ENCODE measurements at regions not wholly inside any gene's neighbourhood (a gene's known extent, or its start where the extent isn't known, plus 50 kb on each side); places are given as distances from the start of the nearest gene placed in this dataset.
"Not testable (repeated sequence)": the region's sequence is repeated elsewhere in the genome, so short reads cannot be mapped to it uniquely, and the experiment has no call there.

GRCh38 chr6:166877906-166878305 lies 78.4 kb downstream of the RNASET2 start:
- DNase-seq, result peak; percentile 54

GRCh38 chr6:166877349-166877748 lies 79.0 kb downstream of the RNASET2 start:
- DNase-seq, result no peak

GRCh38 chr6:166872531-166873009 lies 83.8 kb downstream of the RNASET2 start:
- DNase-seq, result no peak

GRCh38 chr6:166870602-166871208 lies 85.6 kb downstream of the RNASET2 start:
- DNase-seq, result no peak

GRCh38 chr6:166866839-166867637 lies 89.3 kb downstream of the RNASET2 start:
- no peak for DNase-seq

GRCh38 chr6:166864333-166864732 lies 92.0 kb downstream of the RNASET2 start:
- no peak for DNase-seq

GRCh38 chr6:166862978-166863530 lies 93.3 kb downstream of the RNASET2 start:
- no peak for DNase-seq

- DNase-seq, result peak; percentile 9
Measured at GRCh38 chr6:166862287-166862977, 93.9 kb downstream of the RNASET2 start.

GRCh38 chr6:166861961-166862286 lies 94.4 kb downstream of the RNASET2 start:
- DNase-seq, result no peak

GRCh38 chr6:166861304-166861703 lies 95.0 kb downstream of the RNASET2 start:
- no peak for DNase-seq

GRCh38 chr6:166860392-166860791 lies 96.0 kb downstream of the RNASET2 start:
- no peak for DNase-seq

GRCh38 chr6:166855416-166855815 lies 100.9 kb downstream of the RNASET2 start:
- DNase-seq, result no peak

- no peak for DNase-seq
Measured at GRCh38 chr6:166853371-166854325, 102.7 kb downstream of the RNASET2 start.

- no peak for DNase-seq
Measured at GRCh38 chr6:166852451-166852975, 103.8 kb downstream of the RNASET2 start.

GRCh38 chr6:166851911-166852310 lies 104.4 kb downstream of the RNASET2 start:
- DNase-seq, result no peak

GRCh38 chr6:166851426-166851825 lies 104.9 kb downstream of the RNASET2 start:
- no peak for DNase-seq

- no peak for DNase-seq
Measured at GRCh38 chr6:166850677-166851076, 105.7 kb downstream of the RNASET2 start.

- peak; percentile 67 for DNase-seq
Measured at GRCh38 chr6:166849749-166850183, 106.6 kb downstream of the RNASET2 start.

- DNase-seq, result no peak
Measured at GRCh38 chr6:166848979-166849748, 107.2 kb downstream of the RNASET2 start.

- not testable (repeated sequence) for DNase-seq
Measured at GRCh38 chr6:166846446-166847142, 109.8 kb downstream of the RNASET2 start.
